Astrocyte (in vitro differentiated cells and primary cell): ENCODE measurements at regions not wholly inside any gene's neighbourhood (a gene's known extent, or its start where the extent isn't known, plus 50 kb on each side); places are given as distances from the start of the nearest gene placed in this dataset.
A peak's percentile ranks its signal among the peaks of the same experiment; 100 is the strongest.

Source experiments
- DNase-seq: peaks from one replicate; pipeline ENCODE4 v3.0.0-alpha.2; 2010; ENCODE audit warnings: low read depth
- FAIRE-seq: peaks from 2 replicates; lab custom pipeline; 2011; peaks lifted over from hg19 to GRCh38; lab: Jason Lieb, UNC
- H2AFZ ChIP-seq: 2 replicates; pipeline ENCODE4 v1.6.0; 2012; ENCODE audit warnings: low read depth, low read length, inconsistent platforms
- H3K27ac ChIP-seq: 2 replicates; pipeline ENCODE4 v1.5.1; 2011; ENCODE audit warnings: low read depth, low read length, inconsistent platforms
- H3K27me3 ChIP-seq: 2 replicates; pipeline ENCODE4 v1.6.0; 2011; ENCODE audit warnings: low read length, inconsistent platforms; ENCODE audit not compliant: insufficient read depth
- H3K36me3 ChIP-seq: 2 replicates; pipeline ENCODE4 v1.5.1; 2011; ENCODE audit warnings: low read length, inconsistent platforms; ENCODE audit not compliant: insufficient read depth
- H3K4me1 ChIP-seq: 2 replicates; pipeline ENCODE4 v1.5.1; 2011; ENCODE audit warnings: low read length, inconsistent platforms; ENCODE audit not compliant: insufficient read depth
- H3K4me2 ChIP-seq: 2 replicates; pipeline ENCODE4 v1.6.0; 2012; ENCODE audit warnings: low read length, inconsistent platforms
- H3K4me3 ChIP-seq: 2 replicates; pipeline ENCODE4 v1.5.1; 2011; ENCODE audit warnings: low read depth, mild to moderate bottlenecking, low read length, inconsistent platforms; ENCODE audit not compliant: insufficient read depth
- H3K79me2 ChIP-seq: 2 replicates; pipeline ENCODE4 v1.6.0; 2012; ENCODE audit warnings: mild to moderate bottlenecking, low read length, inconsistent platforms; ENCODE audit not compliant: insufficient read depth
- H3K9ac ChIP-seq: 2 replicates; pipeline ENCODE4 v1.6.0; 2012; ENCODE audit warnings: mild to moderate bottlenecking, low read length, inconsistent platforms
- H3K9me3 ChIP-seq: 2 replicates; pipeline ENCODE4 v1.5.1; 2012; ENCODE audit warnings: low read depth, mild to moderate bottlenecking, low read length, inconsistent platforms; ENCODE audit not compliant: insufficient read depth
- H4K20me1 ChIP-seq: 2 replicates; pipeline ENCODE4 v1.6.0; 2012; ENCODE audit warnings: low read length, inconsistent platforms; ENCODE audit not compliant: insufficient read depth
- H3K27ac Mint-ChIP-seq: one replicate; pipeline ENCODE4 v1.8.0; 2021; ENCODE audit warnings: mild to moderate bottlenecking, mixed read lengths; ENCODE audit not compliant: unreplicated experiment
- H3K27me3 Mint-ChIP-seq: one replicate; pipeline ENCODE4 v1.8.0; 2021; ENCODE audit warnings: low read depth, mixed read lengths; ENCODE audit not compliant: unreplicated experiment
- H3K36me3 Mint-ChIP-seq: one replicate; pipeline ENCODE4 v1.8.0; 2021; ENCODE audit warnings: low read depth, mixed read lengths; ENCODE audit not compliant: unreplicated experiment
- H3K4me1 Mint-ChIP-seq: one replicate; pipeline ENCODE4 v1.8.0; 2021; ENCODE audit warnings: low read depth, mixed read lengths; ENCODE audit not compliant: unreplicated experiment
- H3K4me3 Mint-ChIP-seq: one replicate; pipeline ENCODE4 v1.8.0; 2021; ENCODE audit warnings: mild to moderate bottlenecking, moderate library complexity, mixed read lengths; ENCODE audit not compliant: unreplicated experiment
- H3K9me3 Mint-ChIP-seq: one replicate; pipeline ENCODE4 v1.8.0; 2021; ENCODE audit warnings: mild to moderate bottlenecking, mixed read lengths; ENCODE audit not compliant: unreplicated experiment
- CTCF ChIP-seq: IDR thresholded peaks from 2 replicates; pipeline ENCODE4 v1.5.1; 2011; ENCODE audit warnings: low read depth, mild to moderate bottlenecking, inconsistent platforms, low read length, moderate library complexity; ENCODE audit not compliant: insufficient read depth
- EZH2 ChIP-seq: IDR thresholded peaks from 2 replicates; pipeline ENCODE4 v1.6.1; 2012; ENCODE audit warnings: mild to moderate bottlenecking, low read length, inconsistent platforms; ENCODE audit not compliant: insufficient read depth

- no peak for FAIRE-seq
- no peaks in the 10 kb centered on the region for H3K9me3 ChIP-seq
- no peak overlapping the region for H2AFZ ChIP-seq
- H3K4me1 Mint-ChIP-seq: no peaks in the 10 kb centered on the region
- H3K79me2 ChIP-seq: no peaks in the 10 kb centered on the region
- no peak overlapping the region for H3K9ac ChIP-seq
- H3K36me3 Mint-ChIP-seq: no peaks in the 10 kb centered on the region
- no peak for DNase-seq
- no peaks in the 10 kb centered on the region for H3K27me3 Mint-ChIP-seq
- no peak overlapping the region for H3K4me3 Mint-ChIP-seq
- H3K27me3 ChIP-seq: no peaks in the 10 kb centered on the region
- no peaks in the 10 kb centered on the region for H4K20me1 ChIP-seq
- no peak overlapping the region for H3K27ac Mint-ChIP-seq
- H3K36me3 ChIP-seq: no peaks in the 10 kb centered on the region
- TF ChIP-seq CTCF (no peak), EZH2 (no peak)
- no peak overlapping the region for H3K4me2 ChIP-seq
- no peaks in the 10 kb centered on the region for H3K4me1 ChIP-seq
- H3K27ac ChIP-seq: no peak overlapping the region
- no peak overlapping the region for H3K4me3 ChIP-seq
- H3K9me3 Mint-ChIP-seq: no peaks in the 10 kb centered on the region
These were observed 163.7 kb upstream of the PPP1R2C start for GRCh38 chrX:42941671-42942070.

- no peak overlapping the region for H3K27ac ChIP-seq
- no peaks in the 10 kb centered on the region for H3K9me3 ChIP-seq
- no peaks in the 10 kb centered on the region for H3K36me3 ChIP-seq
- no peaks in the 10 kb centered on the region for H3K27me3 ChIP-seq
- FAIRE-seq (peak; percentile 62), DNase-seq (no peak)
- no peak overlapping the region for H2AFZ ChIP-seq
- no peaks in the 10 kb centered on the region for H3K4me1 ChIP-seq
- no peaks in the 10 kb centered on the region for H3K4me1 Mint-ChIP-seq
- H3K9ac ChIP-seq: no peak overlapping the region
- H3K27ac Mint-ChIP-seq: no peak overlapping the region
- no peaks in the 10 kb centered on the region for H3K27me3 Mint-ChIP-seq
- no peaks in the 10 kb centered on the region for H3K36me3 Mint-ChIP-seq
- H3K4me2 ChIP-seq: no peak overlapping the region
- no peak for TF ChIP-seq CTCF
- TF ChIP-seq EZH2: no peak
- H3K79me2 ChIP-seq: no peaks in the 10 kb centered on the region
- no peak overlapping the region for H3K4me3 Mint-ChIP-seq
- no peak overlapping the region for H3K4me3 ChIP-seq
- H4K20me1 ChIP-seq: no peaks in the 10 kb centered on the region
- no peaks in the 10 kb centered on the region for H3K9me3 Mint-ChIP-seq
These were observed 165.3 kb upstream of the PPP1R2C start for GRCh38 chrX:42943051-42943974.

GRCh38 chrX:42944381-42944998 is 166.5 kb upstream of the PPP1R2C start:
- H4K20me1 ChIP-seq: no peaks in the 10 kb centered on the region
- Mint-ChIP-seq H3K9me3 (no peaks in the 10 kb centered on the region), H3K4me1 (no peaks in the 10 kb centered on the region), H3K27me3 (no peaks in the 10 kb centered on the region), H3K4me3 (no peak overlapping the region), H3K36me3 (no peaks in the 10 kb centered on the region), H3K27ac (no peak overlapping the region)
- H3K4me3 ChIP-seq: no peak overlapping the region
- H3K79me2 ChIP-seq: no peaks in the 10 kb centered on the region
- H3K9me3 ChIP-seq: no peaks in the 10 kb centered on the region
- no peaks in the 10 kb centered on the region for H3K4me1 ChIP-seq
- H3K27ac ChIP-seq: no peak overlapping the region
- no peak for TF ChIP-seq CTCF
- TF ChIP-seq EZH2: no peak
- no peak overlapping the region for H3K4me2 ChIP-seq
- no peaks in the 10 kb centered on the region for H3K27me3 ChIP-seq
- DNase-seq: no peak
- H2AFZ ChIP-seq: no peak overlapping the region
- no peak overlapping the region for H3K9ac ChIP-seq
- H3K36me3 ChIP-seq: no peaks in the 10 kb centered on the region
- FAIRE-seq: no peak
